Duodenal mucosa (tissue), 2 donors: ENCODE measurements at regions not wholly inside any gene's neighbourhood (a gene's known extent, or its start where the extent isn't known, plus 50 kb on each side); places are given as distances from the start of the nearest gene placed in this dataset.

Experiments
- H3K27ac ChIP-seq: one replicate; pipeline ENCODE4 v1.7.0; 2013; ENCODE audit warnings: low read depth, low read length
- H3K27me3 ChIP-seq, 2 donors: one replicate each; pipeline ENCODE4 v1.7.0; 2013; ENCODE audit warnings: low read length in 2 of 2, control low read depth in 1 of 2; ENCODE audit not compliant: insufficient read depth in 2 of 2, control insufficient read depth in 1 of 2
- H3K36me3 ChIP-seq, 2 donors: one replicate each; pipeline ENCODE4 v1.7.0; 2013; ENCODE audit warnings: low read length in 2 of 2, control low read depth in 1 of 2; ENCODE audit not compliant: insufficient read depth in 2 of 2, control insufficient read depth in 1 of 2
- H3K4me1 ChIP-seq, 2 donors: one replicate each; pipeline ENCODE4 v1.7.0; 2013; ENCODE audit warnings: low read length in 2 of 2, control low read depth in 1 of 2; ENCODE audit not compliant: insufficient read depth in 2 of 2, control insufficient read depth in 1 of 2
- H3K4me3 ChIP-seq, 2 donors: one replicate each; pipeline ENCODE4 v1.7.0; 2013; ENCODE audit warnings: low read length in 2 of 2, low read depth in 1 of 2
- H3K9ac ChIP-seq, 2 donors: one replicate each; pipeline ENCODE4 v1.7.0; 2013; ENCODE audit warnings: low read length in 2 of 2, low read depth in 1 of 2
- H3K9me3 ChIP-seq, 2 donors: one replicate each; pipeline ENCODE4 v1.7.0; 2013; ENCODE audit warnings: low read length in 2 of 2, control low read depth in 1 of 2; ENCODE audit not compliant: control insufficient read depth in 1 of 2

- Histone ChIP-seq H3K27ac (no peak overlapping the region), H3K27me3 (no peaks in the 10 kb centered on the region), H3K9ac (no peak overlapping the region), H3K36me3 (no peaks in the 10 kb centered on the region), H3K4me3 (no peak overlapping the region), H3K9me3 (no peaks in the 10 kb centered on the region), H3K4me1 (no peaks in the 10 kb centered on the region)
Observed at GRCh38 chr10:131678171-131678570, 222.6 kb upstream of the PPP2R2D start.

- no peaks in the 10 kb centered on the region for H3K9me3 ChIP-seq
- H3K36me3 ChIP-seq: no peaks in the 10 kb centered on the region
- no peak overlapping the region for H3K9ac ChIP-seq
- no peaks in the 10 kb centered on the region for H3K27me3 ChIP-seq
- no peaks in the 10 kb centered on the region for H3K4me1 ChIP-seq
- no peak overlapping the region for H3K4me3 ChIP-seq
- no peak overlapping the region for H3K27ac ChIP-seq
Observed at GRCh38 chr10:131678613-131679012, 222.2 kb upstream of the PPP2R2D start.

- no peaks in the 10 kb centered on the region for H3K4me1 ChIP-seq
- no peak overlapping the region for H3K27ac ChIP-seq
- no peak overlapping the region for H3K4me3 ChIP-seq
- H3K9ac ChIP-seq: no peak overlapping the region
- no peaks in the 10 kb centered on the region for H3K9me3 ChIP-seq
- H3K27me3 ChIP-seq: no peaks in the 10 kb centered on the region
- no peaks in the 10 kb centered on the region for H3K36me3 ChIP-seq
Observed at GRCh38 chr10:131679926-131680325, 220.9 kb upstream of the PPP2R2D start.

GRCh38 chr10:131681122-131681521, 219.7 kb upstream of the PPP2R2D start:
- Histone ChIP-seq H3K4me3 (no peak overlapping the region), H3K27ac (no peak overlapping the region), H3K9ac (no peak overlapping the region), H3K4me1 (no peaks in the 10 kb centered on the region), H3K9me3 (no peaks in the 10 kb centered on the region), H3K36me3 (no peaks in the 10 kb centered on the region), H3K27me3 (no peaks in the 10 kb centered on the region)

GRCh38 chr10:131681656-131682055, 219.2 kb upstream of the PPP2R2D start:
- Histone ChIP-seq H3K27ac (no peak overlapping the region), H3K9ac (no peak overlapping the region), H3K4me1 (no peaks in the 10 kb centered on the region), H3K9me3 (no peaks in the 10 kb centered on the region), H3K27me3 (no peaks in the 10 kb centered on the region), H3K36me3 (no peaks in the 10 kb centered on the region), H3K4me3 (no peak overlapping the region)

GRCh38 chr10:131682271-131682962, 218.4 kb upstream of the PPP2R2D start:
- Histone ChIP-seq H3K27me3 (no peaks in the 10 kb centered on the region), H3K9ac (no peak overlapping the region), H3K4me3 (no peak overlapping the region), H3K4me1 (no peaks in the 10 kb centered on the region), H3K27ac (no peak overlapping the region), H3K9me3 (no peaks in the 10 kb centered on the region), H3K36me3 (no peaks in the 10 kb centered on the region)

GRCh38 chr10:131683281-131683861, 217.4 kb upstream of the PPP2R2D start:
- no peak overlapping the region for H3K4me3 ChIP-seq
- no peaks in the 10 kb centered on the region for H3K27me3 ChIP-seq
- H3K9ac ChIP-seq: no peak overlapping the region
- no peaks in the 10 kb centered on the region for H3K9me3 ChIP-seq
- H3K36me3 ChIP-seq: no peaks in the 10 kb centered on the region
- no peaks in the 10 kb centered on the region for H3K4me1 ChIP-seq
- H3K27ac ChIP-seq: no peak overlapping the region

GRCh38 chr10:131683941-131684340, 216.9 kb upstream of the PPP2R2D start:
- H3K36me3 ChIP-seq: no peaks in the 10 kb centered on the region
- H3K9ac ChIP-seq: no peak overlapping the region
- no peaks in the 10 kb centered on the region for H3K27me3 ChIP-seq
- no peaks in the 10 kb centered on the region for H3K4me1 ChIP-seq
- no peak overlapping the region for H3K27ac ChIP-seq
- H3K4me3 ChIP-seq: no peak overlapping the region
- no peaks in the 10 kb centered on the region for H3K9me3 ChIP-seq

GRCh38 chr10:131685007-131685406, 215.8 kb upstream of the PPP2R2D start:
- Histone ChIP-seq H3K4me1 (no peaks in the 10 kb centered on the region), H3K4me3 (no peak overlapping the region), H3K9me3 (no peaks in the 10 kb centered on the region), H3K27me3 (no peaks in the 10 kb centered on the region), H3K9ac (no peak overlapping the region), H3K36me3 (no peaks in the 10 kb centered on the region), H3K27ac (no peak overlapping the region)

GRCh38 chr10:131685576-131685975, 215.2 kb upstream of the PPP2R2D start:
- no peak overlapping the region for H3K27ac ChIP-seq
- H3K4me1 ChIP-seq: no peaks in the 10 kb centered on the region
- H3K36me3 ChIP-seq: no peaks in the 10 kb centered on the region
- no peak overlapping the region for H3K9ac ChIP-seq
- no peaks in the 10 kb centered on the region for H3K9me3 ChIP-seq
- no peaks in the 10 kb centered on the region for H3K27me3 ChIP-seq
- no peak overlapping the region for H3K4me3 ChIP-seq
